ENCODE measurements at regions not wholly inside any gene's neighbourhood (a gene's known extent, or its start where the extent isn't known, plus 50 kb on each side); places are given as distances from the start of the nearest gene placed in this dataset.

DNA sequence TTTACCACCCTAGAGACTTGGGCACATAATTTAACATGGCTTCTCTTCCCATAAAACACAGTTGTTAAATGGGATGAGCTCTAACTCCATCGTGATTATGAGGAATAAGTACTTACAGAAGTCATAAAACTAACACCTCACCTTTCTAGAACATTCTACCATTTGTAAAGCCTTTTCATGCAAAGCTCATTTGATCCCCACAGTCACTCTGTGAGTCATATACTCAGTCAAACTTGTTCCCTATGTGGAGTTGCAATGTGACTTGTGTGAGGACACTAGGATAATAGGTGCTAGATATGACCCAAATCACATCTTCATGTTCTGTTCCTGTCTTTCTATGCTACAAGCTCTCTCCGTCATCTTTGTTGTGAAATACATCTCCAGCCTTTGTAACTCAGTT is 371.7 kb downstream of the WDR11 start:
- WGBS, 2 experiments (ENCODE audit: insufficient coverage in 1 of 2, insufficient read length in 1 of 2): 50 to 67% methylated on average over 1 to 2 of the region's 2 CpGs
- Histone ChIP-seq H3K27me3 (ENCODE audit: control insufficient read depth, insufficient read depth, low read length, poor library complexity, severe bottlenecking) (no peaks in the 10 kb centered on the region), H3K9me3 (ENCODE audit: control insufficient read depth, low read length) (no peaks in the 10 kb centered on the region), H3K9ac (ENCODE audit: extremely low read depth, low read length, poor library complexity, severe bottlenecking) (no peak overlapping the region), H3K4me1 (ENCODE audit: control insufficient read depth, insufficient read depth, low read length) (no peaks in the 10 kb centered on the region), H3K36me3 (ENCODE audit: control insufficient read depth, insufficient read depth, low read length) (no peaks in the 10 kb centered on the region), H3K4me3 (ENCODE audit: low read length) (no peak overlapping the region), H3K27ac (ENCODE audit: low read depth, low read length) (no peak overlapping the region)
- H3K27ac Mint-ChIP-seq: no peak overlapping the region
- H3K36me3 Mint-ChIP-seq (ENCODE audit: low read depth): no peaks in the 10 kb centered on the region
- no peaks in the 10 kb centered on the region for H3K9me3 Mint-ChIP-seq
- H3K4me3 Mint-ChIP-seq: no peak overlapping the region
- no peaks in the 10 kb centered on the region for H3K27me3 Mint-ChIP-seq (ENCODE audit: insufficient read depth)
- DNase-seq: no peak
- H3K4me1 Mint-ChIP-seq: peaks cover 14% of the 10 kb centered on the region
- TF ChIP-seq, protein P1, sequence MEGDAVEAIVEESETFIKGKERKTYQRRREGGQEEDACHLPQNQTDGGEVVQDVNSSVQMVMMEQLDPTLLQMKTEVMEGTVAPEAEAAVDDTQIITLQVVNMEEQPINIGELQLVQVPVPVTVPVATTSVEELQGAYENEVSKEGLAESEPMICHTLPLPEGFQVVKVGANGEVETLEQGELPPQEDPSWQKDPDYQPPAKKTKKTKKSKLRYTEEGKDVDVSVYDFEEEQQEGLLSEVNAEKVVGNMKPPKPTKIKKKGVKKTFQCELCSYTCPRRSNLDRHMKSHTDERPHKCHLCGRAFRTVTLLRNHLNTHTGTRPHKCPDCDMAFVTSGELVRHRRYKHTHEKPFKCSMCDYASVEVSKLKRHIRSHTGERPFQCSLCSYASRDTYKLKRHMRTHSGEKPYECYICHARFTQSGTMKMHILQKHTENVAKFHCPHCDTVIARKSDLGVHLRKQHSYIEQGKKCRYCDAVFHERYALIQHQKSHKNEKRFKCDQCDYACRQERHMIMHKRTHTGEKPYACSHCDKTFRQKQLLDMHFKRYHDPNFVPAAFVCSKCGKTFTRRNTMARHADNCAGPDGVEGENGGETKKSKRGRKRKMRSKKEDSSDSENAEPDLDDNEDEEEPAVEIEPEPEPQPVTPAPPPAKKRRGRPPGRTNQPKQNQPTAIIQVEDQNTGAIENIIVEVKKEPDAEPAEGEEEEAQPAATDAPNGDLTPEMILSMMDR (conservative IDR thresholded peaks at IDR 0.05): no peak

DNA sequence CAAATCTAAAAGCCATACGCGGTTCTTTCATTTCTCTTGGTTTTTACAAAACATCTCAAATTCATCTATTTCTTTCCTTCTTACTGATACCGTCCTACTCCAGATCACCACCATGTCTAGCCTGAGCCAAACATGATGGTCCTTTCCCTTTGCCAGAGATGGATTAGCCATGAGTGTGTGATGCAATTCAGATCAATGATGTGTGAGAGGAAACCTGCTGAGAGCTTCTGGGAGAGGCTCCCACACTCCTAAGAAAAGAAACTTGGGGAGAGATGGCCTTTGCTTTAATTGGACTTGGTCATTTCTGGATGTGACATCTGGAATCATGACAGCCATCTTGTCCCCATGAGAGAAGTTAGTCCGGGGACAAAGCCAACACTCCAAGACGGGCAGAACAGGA is 367.2 kb downstream of the FGFR2 start:
- Histone ChIP-seq H3K9ac (ENCODE audit: extremely low read depth, low read length, poor library complexity, severe bottlenecking) (no peak overlapping the region), H3K27me3 (ENCODE audit: control insufficient read depth, insufficient read depth, low read length, poor library complexity, severe bottlenecking) (no peaks in the 10 kb centered on the region), H3K4me1 (ENCODE audit: control insufficient read depth, insufficient read depth, low read length) (no peaks in the 10 kb centered on the region), H3K4me3 (ENCODE audit: low read length) (no peak overlapping the region), H3K36me3 (ENCODE audit: control insufficient read depth, insufficient read depth, low read length) (no peaks in the 10 kb centered on the region), H3K27ac (ENCODE audit: low read depth, low read length) (no peak overlapping the region), H3K9me3 (ENCODE audit: control insufficient read depth, low read length) (no peaks in the 10 kb centered on the region)
- no peak for DNase-seq
- Mint-ChIP-seq H3K9me3 (peaks cover 3% of the 10 kb centered on the region), H3K4me3 (no peak overlapping the region), H3K36me3 (ENCODE audit: low read depth) (no peaks in the 10 kb centered on the region), H3K27me3 (ENCODE audit: insufficient read depth) (no peaks in the 10 kb centered on the region), H3K27ac (no peak overlapping the region), H3K4me1 (no peaks in the 10 kb centered on the region)
- WGBS, 2 experiments (ENCODE audit: insufficient coverage in 1 of 2, insufficient read length in 1 of 2): 98 to 100% methylated on average over 2 to 5 of the region's 5 CpGs
- TF ChIP-seq, protein P1 (conservative IDR thresholded peaks at IDR 0.05): no peak

DNA sequence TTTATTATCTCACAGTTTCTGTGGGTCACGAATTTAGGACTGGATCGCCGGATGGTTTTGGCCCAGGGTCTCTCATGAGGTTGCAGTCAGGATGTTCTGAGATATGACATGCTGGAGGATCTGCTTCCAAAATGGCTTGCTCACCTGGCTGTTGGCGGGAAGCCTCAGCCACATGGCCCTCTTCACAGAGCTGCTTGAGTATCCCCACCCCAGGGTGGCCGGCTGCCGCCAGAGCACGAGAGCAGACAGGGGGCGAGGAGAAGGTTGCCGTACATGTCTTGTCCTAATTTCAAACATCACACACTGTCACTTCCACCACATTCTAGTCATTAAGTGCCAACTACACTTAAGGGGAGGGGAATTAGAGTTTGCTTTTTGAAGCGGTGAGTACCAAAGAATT is 365.8 kb downstream of the FGFR2 start:
- Mint-ChIP-seq H3K27ac (no peak overlapping the region), H3K4me3 (no peak overlapping the region), H3K36me3 (ENCODE audit: low read depth) (no peaks in the 10 kb centered on the region), H3K4me1 (no peaks in the 10 kb centered on the region), H3K9me3 (peaks cover 7% of the 10 kb centered on the region), H3K27me3 (ENCODE audit: insufficient read depth) (no peaks in the 10 kb centered on the region)
- WGBS, 2 experiments (ENCODE audit: insufficient coverage in 1 of 2, insufficient read length in 1 of 2): 92% methylated on average over 9 of the region's 10 CpGs; no CpG with 5 or more reads in 1 of the 2 experiments
- TF ChIP-seq, protein P1 (conservative IDR thresholded peaks at IDR 0.05): no peak
- peaks cover 5% of the 10 kb centered on the region for H3K9me3 ChIP-seq (ENCODE audit: control insufficient read depth, low read length)
- no peaks in the 10 kb centered on the region for H3K4me1 ChIP-seq (ENCODE audit: control insufficient read depth, insufficient read depth, low read length)
- H3K36me3 ChIP-seq (ENCODE audit: control insufficient read depth, insufficient read depth, low read length): no peaks in the 10 kb centered on the region
- no peaks in the 10 kb centered on the region for H3K27me3 ChIP-seq (ENCODE audit: control insufficient read depth, insufficient read depth, low read length, poor library complexity, severe bottlenecking)
- H3K4me3 ChIP-seq (ENCODE audit: low read length): no peak overlapping the region
- H3K27ac ChIP-seq (ENCODE audit: low read depth, low read length): no peak overlapping the region
- no peak for DNase-seq
- H3K9ac ChIP-seq (ENCODE audit: extremely low read depth, low read length, poor library complexity, severe bottlenecking): no peak overlapping the region
